ENCODE measurements at regions not wholly inside any gene's neighbourhood (a gene's known extent, or its start where the extent isn't known, plus 50 kb on each side); places are given as distances from the start of the nearest gene placed in this dataset.

- no peaks in the 10 kb centered on the region for H3K4me1 ChIP-seq
- no peak overlapping the region for H3K27ac ChIP-seq
- intact Hi-C loops (cut with DNase I; ENCODE audit: low total_unique reads), result no loop called here
- no peaks in the 10 kb centered on the region for H3K27me3 ChIP-seq
- H3K9me3 ChIP-seq, result peaks cover 6 to 19% of the 10 kb centered on the region in 2 donors
- no peaks in the 10 kb centered on the region for H3K36me3 ChIP-seq
- H3K4me3 ChIP-seq, result no peak overlapping the region
- TF ChIP-seq POLR2AphosphoS5 (IDR thresholded peaks at IDR 0.05), result no peak
- TF ChIP-seq POLR2A (IDR thresholded peaks at IDR 0.05), result no peak
- no peak for TF ChIP-seq CTCF (IDR thresholded peaks at IDR 0.05)
- no peak for DNase-seq (ENCODE audit: low spot score in 2 of 2)
Measured at GRCh38 chr13:48782429-48782840, 128.7 kb downstream of the CYSLTR2 start.

- H3K4me1 ChIP-seq, result no peaks in the 10 kb centered on the region
- H3K4me3 ChIP-seq, result no peak overlapping the region
- peak in 1 of 2 donors; percentile 65 for DNase-seq (ENCODE audit: low spot score in 2 of 2)
- TF ChIP-seq CTCF (IDR thresholded peaks at IDR 0.05) (no peak), POLR2AphosphoS5 (IDR thresholded peaks at IDR 0.05) (peak in 2 of 3 donors; percentile 17 to 71), POLR2A (IDR thresholded peaks at IDR 0.05) (no peak)
- no peaks in the 10 kb centered on the region for H3K36me3 ChIP-seq
- intact Hi-C loops (cut with DNase I; ENCODE audit: low total_unique reads), result no loop called here
- no peak overlapping the region for H3K27ac ChIP-seq
- H3K9me3 ChIP-seq, result peaks cover 6 to 19% of the 10 kb centered on the region in 2 donors
- no peaks in the 10 kb centered on the region for H3K27me3 ChIP-seq
Measured at GRCh38 chr13:48783181-48783630, 129.5 kb downstream of the CYSLTR2 start.

GRCh38 chr13:48783695-48784230, 130.0 kb downstream of the CYSLTR2 start:
- intact Hi-C loops (cut with DNase I; ENCODE audit: low total_unique reads), result no loop called here
- H3K36me3 ChIP-seq, result no peaks in the 10 kb centered on the region
- DNase-seq (ENCODE audit: low spot score in 2 of 2), result no peak
- H3K4me1 ChIP-seq, result no peaks in the 10 kb centered on the region
- H3K27me3 ChIP-seq, result no peaks in the 10 kb centered on the region
- no peak for TF ChIP-seq POLR2A (IDR thresholded peaks at IDR 0.05)
- TF ChIP-seq POLR2AphosphoS5 (IDR thresholded peaks at IDR 0.05), result no peak
- no peak for TF ChIP-seq CTCF (IDR thresholded peaks at IDR 0.05)
- H3K4me3 ChIP-seq, result no peak overlapping the region
- H3K27ac ChIP-seq, result no peak overlapping the region
- peaks cover 6 to 19% of the 10 kb centered on the region in 2 donors for H3K9me3 ChIP-seq

GRCh38 chr13:48784916-48785548, 131.3 kb downstream of the CYSLTR2 start:
- H3K36me3 ChIP-seq, result no peaks in the 10 kb centered on the region
- TF ChIP-seq POLR2AphosphoS5 (IDR thresholded peaks at IDR 0.05), result no peak
- TF ChIP-seq POLR2A (IDR thresholded peaks at IDR 0.05), result no peak
- no peak for TF ChIP-seq CTCF (IDR thresholded peaks at IDR 0.05)
- H3K9me3 ChIP-seq, result peaks cover 6 to 13% of the 10 kb centered on the region in 2 donors
- no peak overlapping the region for H3K27ac ChIP-seq
- H3K4me3 ChIP-seq, result no peak overlapping the region
- intact Hi-C loops (cut with DNase I; ENCODE audit: low total_unique reads), result no loop called here
- no peaks in the 10 kb centered on the region for H3K27me3 ChIP-seq
- H3K4me1 ChIP-seq, result no peaks in the 10 kb centered on the region
- DNase-seq (ENCODE audit: low spot score in 2 of 2), result no peak

- DNase-seq (ENCODE audit: low spot score in 2 of 2), result no peak
- intact Hi-C loops (cut with DNase I; ENCODE audit: low total_unique reads), result no loop called here
- Histone ChIP-seq H3K4me1 (no peaks in the 10 kb centered on the region), H3K27ac (no peak overlapping the region), H3K27me3 (no peaks in the 10 kb centered on the region), H3K36me3 (no peaks in the 10 kb centered on the region), H3K9me3 (no peaks in the 10 kb centered on the region), H3K4me3 (no peak overlapping the region)
- TF ChIP-seq CTCF (IDR thresholded peaks at IDR 0.05) (no peak), POLR2A (IDR thresholded peaks at IDR 0.05) (no peak), POLR2AphosphoS5 (IDR thresholded peaks at IDR 0.05) (no peak)
Measured at GRCh38 chr13:48790199-48790598, 136.5 kb downstream of the CYSLTR2 start.
